Left lobe of liver (tissue), 2 donors: ENCODE measurements at regions not wholly inside any gene's neighbourhood (a gene's known extent, or its start where the extent isn't known, plus 50 kb on each side); places are given as distances from the start of the nearest gene placed in this dataset.
"Not testable (repeated sequence)": the region's sequence is repeated elsewhere in the genome, so short reads cannot be mapped to it uniquely, and the experiment has no call there.

Source experiments
- ATAC-seq: fragments of 200-7000 bp; cut with Tn5 transposase; one replicate; pipeline ENCODE4 v1.9.1; 2020; ENCODE audit warnings: mild to moderate bottlenecking, moderate library complexity
- DNase-seq: peaks from one replicate; pipeline ENCODE4 v3.0.0-alpha.2; 2020; ENCODE audit warnings: low spot score
- donor health status: DM: no; HTN: no; CAD: no; lungs with moderate emphysema.
- donor health status: DM: no; HTN: yes; CAD: no.

DNA sequence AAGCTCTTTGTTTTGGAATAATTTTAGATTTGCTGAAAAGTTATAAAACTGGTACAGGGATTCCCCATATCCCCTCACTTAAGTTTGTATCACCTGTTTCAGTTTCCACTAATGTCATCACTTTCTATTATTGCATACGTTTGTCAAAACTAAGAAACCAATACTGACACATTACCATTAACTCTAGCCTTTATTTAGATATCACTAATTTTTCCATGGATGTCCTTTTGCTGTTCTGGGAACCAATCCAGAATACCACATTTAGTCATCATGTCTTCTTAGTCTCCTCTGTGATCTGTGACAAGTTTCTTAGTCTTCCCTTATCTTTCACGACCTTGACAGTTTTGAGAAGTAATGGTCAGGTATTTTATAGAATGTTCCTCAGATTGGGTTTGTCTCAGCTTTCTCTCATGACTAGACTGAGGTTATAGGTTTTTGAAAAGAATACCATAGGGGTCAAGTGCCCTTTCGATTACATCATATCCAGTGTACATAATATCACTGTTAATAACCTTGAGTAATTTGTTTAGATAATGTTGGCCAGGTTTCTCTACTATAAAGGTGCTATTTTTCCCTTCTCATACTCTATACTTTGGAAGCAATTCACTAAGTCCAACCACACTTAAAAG is 51.9 kb upstream of the NMUR2 start:
- ATAC-seq: no peak
- no peak for DNase-seq

DNA sequence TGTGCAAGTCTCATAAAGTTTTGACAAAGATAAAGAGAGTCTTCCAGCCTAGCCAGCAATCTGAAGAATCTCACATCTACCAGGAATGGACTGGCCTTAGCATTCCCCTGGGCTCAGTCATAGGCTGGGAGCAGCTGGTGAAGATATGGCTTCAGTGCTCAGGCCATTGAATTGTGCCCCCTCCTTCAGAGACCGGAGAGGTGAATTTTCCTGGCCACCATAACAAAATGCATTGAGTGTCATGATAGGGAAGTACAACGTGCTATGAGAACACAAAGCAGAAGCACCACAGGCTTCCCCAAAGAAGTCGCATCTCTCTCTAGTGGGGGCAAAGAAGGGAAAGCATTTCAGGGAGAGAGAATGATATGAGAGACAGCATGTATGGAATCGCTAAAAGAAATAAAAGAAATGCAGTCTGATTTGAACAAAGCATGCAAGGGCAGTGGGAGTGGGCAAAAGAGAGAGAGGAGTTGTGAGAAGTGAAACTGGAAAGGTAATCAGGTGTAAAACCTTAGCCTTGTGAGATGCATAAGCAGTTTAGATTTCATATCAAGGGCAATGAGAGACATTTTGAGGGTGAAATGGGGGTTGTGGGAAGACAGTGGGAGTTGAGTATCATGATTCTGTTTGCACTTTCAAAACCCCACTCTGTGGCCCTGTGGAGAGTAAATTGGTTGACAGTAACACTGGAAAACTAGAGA is 57.1 kb upstream of the NMUR2 start:
- DNase-seq (no peak), ATAC-seq (no peak)

DNA sequence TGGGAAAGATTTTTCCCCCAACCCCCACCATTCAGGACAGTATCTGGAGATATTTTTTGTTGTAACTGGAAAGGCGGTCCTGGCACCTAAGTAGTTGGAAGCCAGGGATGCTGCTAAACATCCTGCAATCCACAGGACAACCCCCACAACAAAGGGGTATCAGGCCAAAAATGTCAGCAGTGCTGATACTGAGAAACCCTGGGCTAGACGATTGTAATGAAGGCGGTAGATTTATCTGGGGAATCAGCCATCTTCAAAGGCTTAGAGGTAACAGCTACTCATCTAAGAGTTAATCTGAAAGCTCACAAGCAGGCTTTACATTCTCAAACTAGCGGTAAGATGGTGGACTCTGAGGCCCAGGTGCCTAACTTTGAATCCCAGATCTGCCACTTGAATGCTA is 59.0 kb upstream of the NMUR2 start:
- DNase-seq (no peak), ATAC-seq (no peak)

DNA sequence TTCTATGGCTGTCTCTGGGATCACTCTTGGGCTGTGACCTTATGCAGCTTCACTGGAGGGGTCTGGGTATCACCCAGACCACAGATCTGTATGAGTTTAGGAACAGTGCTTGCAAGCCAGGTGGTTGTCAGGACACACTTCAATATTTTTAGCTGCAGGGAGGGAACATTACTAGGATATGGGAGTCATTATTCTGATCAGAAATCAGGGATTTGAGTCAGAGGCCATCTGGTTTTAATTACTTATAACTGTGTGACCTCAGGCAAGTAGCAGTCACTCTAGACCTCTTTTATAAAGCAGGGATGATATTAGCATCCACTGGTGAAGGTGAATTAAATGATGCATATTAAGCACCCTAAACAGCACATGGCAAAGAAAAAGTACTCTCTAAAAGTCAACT is 60.1 kb upstream of the NMUR2 start:
- ATAC-seq (no peak), DNase-seq (no peak)

DNA sequence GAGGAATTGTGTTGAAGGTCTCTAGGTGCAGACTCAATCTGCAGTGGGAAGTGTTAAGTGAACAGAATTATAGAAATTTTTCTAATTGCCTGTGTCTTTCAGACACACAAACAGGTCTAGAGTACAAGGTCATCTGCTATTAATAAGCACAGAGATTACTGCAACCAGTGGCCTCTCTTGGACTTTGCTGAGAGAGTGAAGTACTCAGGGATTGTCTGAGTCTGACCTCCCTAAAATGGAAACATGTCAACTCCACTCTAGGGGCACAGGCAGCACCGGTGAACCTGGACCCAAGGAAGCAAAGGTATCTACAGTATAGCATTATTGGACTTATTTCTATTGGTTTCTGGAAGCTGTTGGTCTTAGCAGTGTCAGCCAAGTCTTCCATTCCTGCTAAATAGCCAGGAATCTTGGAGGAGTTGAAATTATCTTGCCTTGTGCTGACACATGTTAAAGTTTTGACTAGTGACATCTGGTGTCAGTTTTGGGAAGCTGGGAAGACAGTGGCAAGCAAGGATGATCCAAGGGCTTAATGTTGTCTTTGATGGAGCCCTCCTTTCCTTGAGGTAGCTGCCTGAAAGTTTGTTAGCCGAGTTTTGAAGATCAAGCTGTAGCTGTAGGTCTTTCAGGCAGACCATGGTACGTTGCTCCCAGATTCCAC is 61.1 kb upstream of the NMUR2 start:
- ATAC-seq (no peak), DNase-seq (no peak)

DNA sequence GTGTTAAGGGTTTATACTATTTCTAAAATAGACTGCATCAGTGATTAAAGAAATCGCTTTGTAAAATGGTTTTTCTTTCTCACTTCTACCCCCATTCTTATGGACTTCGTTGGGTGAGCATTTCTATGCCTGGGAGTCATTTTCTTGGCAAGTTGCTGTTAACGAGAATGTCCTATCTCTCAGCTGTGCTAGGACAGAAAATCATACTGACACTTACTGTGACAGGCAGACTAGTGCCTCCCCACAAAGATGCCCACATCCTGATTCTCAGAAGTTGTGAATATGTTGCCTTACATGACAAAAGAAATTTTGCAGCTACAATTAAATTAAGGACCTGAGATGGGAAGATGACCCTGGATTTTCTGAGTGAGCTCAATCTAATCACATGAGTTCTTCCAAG is 65.1 kb upstream of the NMUR2 start:
- DNase-seq (no peak), ATAC-seq (no peak)

DNA sequence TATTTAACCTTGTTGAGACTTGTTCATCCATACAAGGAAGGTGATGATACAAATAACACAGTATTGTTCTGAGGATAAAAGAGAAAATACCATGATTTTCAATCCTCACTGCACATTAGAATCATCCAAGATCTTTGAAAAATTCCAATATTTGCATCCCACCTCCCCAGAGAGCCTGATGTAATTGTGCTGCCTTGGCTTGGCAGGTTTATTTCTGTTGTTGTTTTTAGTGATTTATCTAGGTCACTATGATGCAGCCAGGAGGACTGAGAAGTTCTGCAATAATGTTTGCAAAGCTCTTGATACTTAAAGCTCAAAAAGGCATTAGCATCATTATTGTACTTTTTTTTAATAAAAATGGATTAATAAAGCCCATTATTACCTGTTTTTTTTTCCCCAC is 67.0 kb upstream of the NMUR2 start:
- ATAC-seq (no peak), DNase-seq (no peak)

DNA sequence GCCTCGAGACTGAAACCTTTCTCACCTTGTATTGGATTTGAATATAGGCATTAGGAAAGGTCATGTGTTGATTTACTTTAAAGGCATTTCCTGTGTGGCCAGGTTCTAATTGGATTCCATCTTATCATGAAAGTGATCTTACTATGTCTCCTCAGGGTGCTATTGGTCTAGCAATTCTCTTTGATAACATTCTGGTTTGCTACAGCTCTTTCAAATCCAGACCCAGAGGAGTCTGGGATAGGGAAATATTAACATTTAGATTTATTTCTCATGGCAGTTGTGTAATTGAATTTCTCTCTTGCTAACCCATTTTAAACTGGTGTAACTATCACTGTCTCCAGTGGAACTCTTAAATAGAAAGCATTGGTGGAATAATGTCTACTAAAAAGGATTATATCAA is 69.9 kb upstream of the NMUR2 start:
- DNase-seq (no peak), ATAC-seq (no peak)

DNA sequence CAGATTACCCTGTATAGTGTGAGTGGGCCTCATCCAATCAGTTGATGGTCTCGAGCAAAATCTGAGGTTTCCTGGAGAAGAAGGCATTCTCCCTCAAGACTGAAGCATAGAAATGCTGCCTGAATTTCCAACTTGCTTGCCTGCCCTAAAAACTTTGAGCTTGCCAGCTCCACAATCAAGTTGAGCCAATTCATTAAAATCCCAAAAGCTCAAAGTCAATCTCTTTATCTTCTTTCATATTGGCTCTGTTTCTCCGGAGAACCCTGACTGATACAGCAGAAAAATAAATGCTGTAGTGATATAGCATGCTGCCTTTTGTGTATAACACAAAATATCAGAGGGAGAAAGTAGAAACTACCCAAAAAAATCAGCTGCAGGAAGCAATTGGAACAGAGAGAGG is 72.5 kb upstream of the NMUR2 start:
- DNase-seq: no peak
- no peak for ATAC-seq

DNA sequence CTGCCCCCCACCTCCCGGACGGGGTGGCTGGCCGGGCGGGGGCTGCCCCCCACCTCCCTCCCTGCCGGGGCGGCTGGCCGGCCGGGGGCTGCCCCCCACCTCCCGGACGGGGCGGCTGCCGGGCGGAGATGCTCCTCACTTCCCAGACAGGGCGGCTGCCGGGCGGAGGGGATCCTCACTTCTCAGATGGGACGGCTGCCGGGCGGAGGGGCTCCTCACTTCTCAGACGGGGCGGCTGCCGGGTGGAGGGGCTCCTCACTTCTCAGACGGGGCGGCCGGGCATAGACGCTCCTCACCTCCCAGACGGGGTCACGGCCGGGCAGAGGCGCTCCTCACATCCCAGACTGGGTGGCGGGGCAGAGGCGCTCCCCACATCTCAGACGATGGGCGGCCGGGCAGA is 74.8 kb upstream of the NMUR2 start:
- not testable (repeated sequence) for ATAC-seq, DNase-seq

DNA sequence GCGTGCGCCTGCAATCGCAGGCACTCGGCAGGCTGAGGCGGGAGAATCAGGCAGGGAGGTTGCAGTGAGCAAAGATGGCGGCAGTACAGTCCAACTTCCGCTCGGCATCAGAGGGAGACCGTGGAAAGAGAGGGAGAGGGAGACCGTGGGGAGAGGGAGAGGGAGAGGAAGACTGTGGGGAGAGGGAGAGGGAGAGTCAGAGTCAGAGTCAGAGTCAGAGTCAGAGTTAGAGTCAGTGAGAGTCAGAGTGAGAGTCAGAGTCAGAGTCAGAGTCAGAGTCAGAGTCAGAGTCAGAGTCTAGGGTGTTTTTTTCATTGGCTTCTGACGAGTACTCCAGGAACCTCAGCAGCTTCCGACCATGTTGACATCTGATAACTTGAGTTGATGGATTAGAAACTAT is 75.6 kb upstream of the NMUR2 start:
- not testable (repeated sequence) for ATAC-seq, DNase-seq

DNA sequence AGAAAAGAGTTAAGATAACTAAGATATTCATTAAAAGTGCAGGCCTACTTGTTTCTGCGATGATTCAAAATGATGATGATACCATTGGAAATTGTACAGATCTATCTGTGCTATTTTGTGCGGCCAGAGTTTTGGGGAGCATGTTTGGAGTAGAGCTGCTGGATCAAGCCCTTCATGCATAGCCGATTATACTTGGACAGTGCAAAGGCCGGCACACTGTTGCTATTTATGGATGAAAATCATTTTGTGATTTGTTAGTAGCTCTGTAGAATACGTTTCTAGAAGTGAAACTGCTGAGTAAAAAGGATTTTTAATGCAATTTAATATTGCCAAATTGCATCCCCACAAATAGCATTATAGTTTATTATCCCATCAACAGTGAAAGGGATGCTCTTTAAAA is 82.1 kb upstream of the NMUR2 start:
- DNase-seq (no peak), ATAC-seq (no peak)

DNA sequence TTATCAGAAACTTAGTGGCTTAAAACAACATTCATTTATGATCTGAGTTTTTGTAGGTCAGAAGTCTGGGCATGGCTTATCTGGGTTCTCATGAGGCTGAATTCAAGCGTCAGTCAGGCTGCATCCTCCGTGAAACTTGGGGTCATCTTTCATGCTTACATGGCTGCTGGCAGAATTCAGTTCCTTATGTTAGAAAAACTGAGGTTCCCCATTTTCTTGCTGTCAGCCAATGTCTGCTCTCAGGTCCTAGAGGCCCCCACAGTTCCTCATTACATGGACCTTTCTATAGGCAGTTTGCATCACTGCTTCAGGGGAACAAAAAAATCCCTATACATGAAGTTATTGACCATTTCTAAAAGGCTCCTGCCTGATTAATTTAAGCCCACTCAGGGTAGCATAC is 83.8 kb upstream of the NMUR2 start:
- ATAC-seq (no peak), DNase-seq (no peak)

DNA sequence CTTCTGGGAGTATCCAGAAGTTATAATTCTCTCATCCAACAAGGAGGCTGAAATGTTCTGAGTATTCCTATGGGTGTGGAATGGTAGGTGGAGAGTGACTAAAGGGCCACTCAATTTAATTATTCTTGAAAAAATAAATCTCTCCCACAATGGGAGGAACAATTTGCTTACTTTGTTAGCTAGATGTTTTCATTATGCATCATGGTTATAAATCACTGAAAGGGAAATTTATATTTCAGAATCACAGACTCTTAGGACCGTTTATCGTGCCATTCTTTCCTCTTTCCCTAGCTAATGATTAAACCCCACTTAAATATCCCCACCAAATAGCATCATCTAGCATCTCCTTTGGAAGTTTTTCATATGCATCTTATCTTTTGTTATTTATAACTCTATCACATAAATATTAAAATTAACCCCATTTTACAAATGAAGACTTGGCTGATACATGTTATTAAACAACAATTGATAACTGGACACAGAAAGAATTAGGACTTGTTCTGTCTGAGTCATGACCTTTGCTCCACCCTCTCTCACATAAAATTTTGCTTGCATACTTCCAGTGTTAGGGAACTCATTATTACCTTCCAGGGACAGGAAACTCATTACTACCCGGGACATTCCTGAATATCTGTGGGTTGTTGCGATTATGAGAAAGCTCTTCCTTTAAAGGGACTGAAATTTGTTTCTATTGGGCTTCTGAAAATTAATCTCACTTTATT is 94.9 kb upstream of the NMUR2 start:
- ATAC-seq (no peak), DNase-seq (no peak)

DNA sequence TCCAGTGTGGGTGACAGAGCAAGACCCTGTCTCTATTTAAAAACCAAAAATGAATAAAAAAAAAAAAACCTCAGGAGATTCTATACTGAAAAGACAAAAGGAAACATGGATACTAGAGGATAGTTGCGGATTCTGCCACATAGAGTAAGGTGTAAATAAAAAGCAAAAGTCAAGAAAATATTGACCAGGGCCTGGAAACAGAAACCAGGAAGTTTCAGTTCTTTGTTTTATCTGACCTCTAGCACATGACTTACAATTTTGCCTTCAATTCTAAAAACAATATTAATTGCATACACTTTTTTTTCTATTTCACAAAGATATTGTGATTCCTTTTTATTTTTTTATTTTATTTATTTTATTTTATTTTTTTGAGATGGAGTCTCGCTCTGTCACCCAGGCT is 96.2 kb upstream of the NMUR2 start:
- ATAC-seq: no peak
- DNase-seq: no peak

DNA sequence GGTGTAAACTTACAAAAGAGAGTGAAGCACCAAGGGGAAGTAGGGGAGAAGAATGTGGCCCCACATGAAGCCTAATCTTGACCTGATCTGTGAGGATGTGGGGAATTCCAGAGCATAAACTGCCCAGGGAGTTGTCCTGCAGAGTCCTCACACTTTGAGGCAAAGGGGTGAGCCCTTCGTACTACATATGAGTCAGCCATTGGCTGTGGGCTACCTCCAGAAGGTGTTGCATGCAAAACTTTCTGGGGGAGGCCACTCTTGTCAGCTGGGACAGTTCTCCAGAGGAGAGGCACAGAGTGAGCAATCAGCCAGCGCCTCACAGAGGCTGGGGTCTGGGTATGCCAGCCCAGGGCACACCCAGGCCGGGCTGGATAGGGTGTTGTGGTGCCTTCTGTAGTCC is 98.1 kb upstream of the NMUR2 start:
- ATAC-seq (no peak), DNase-seq (no peak)

DNA sequence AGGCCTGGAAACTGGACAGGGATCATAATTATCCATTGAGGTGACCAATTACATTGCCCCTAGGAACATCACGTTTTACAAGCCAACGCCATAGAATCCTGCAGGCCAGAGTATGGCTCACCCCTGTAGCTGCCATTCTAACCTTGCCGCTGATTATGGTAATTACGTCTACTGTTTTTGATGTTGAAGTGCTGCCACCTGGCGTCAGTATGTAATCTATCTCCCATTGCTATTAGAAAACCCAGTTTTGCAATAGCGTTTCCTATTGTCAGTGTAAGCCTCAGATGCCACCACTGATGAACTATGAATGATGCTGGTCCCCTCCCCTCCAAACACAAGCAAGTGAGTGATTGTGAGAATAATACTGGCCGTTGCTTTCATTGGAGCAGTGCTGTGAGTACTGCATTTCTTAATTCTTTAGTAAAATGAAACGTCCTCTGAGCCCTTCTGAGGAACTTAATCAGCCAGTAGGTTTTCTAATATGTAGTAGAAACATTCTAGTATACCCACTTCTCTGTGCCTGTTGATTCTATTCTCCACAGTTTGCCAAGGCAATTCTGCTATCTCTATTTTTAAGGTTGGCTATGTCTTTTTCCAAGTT is 100.5 kb upstream of the NMUR2 start:
- DNase-seq (no peak), ATAC-seq (peak; percentile 93)

DNA sequence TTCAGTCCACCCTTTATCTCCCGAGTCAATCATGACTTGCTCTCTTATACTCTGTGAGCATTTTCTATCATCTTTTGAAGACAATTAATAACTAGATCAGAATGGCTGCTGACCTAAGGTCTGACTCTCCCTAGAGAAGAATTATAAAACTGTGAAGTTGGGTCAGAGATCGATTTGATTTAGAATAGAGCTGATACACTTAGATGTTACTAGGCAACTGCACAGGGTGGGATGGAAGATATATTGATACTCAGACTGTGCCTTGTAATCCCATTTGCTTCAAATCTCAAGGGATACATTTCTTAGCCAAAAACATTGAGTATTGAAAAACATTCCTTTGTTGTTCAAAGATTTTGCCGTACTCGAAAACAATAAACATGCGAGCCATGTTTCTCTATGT is 106.0 kb upstream of the NMUR2 start:
- ATAC-seq (no peak), DNase-seq (no peak)

DNA sequence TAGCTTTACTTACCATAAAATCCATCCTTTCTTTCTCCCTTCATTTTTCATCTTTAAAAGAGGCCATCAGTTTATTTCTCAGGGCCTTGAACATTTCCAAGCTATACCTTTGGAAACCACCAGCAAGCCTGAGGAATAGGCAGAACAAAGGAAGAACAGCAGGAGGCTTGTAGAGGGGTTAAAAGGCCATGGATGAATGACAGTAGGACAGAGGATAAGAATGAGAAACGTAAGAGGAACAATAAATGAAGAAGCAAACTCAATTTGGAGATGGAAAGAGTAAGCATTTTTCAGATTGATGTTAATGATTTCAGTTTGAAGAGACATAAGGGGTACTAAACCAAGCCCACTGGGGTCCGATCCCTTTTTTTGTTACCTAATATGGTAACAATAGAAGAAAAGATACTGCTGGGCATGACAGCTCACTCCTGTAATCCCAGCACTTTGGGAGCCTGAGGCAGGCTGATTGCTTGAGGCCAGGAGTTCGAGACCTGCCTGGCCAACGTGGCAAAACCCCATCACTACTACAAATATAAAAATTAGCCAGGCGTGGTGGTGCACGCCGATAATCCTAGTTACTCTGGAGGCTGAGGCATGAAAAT is 106.6 kb upstream of the NMUR2 start:
- ATAC-seq: no peak
- DNase-seq: no peak

DNA sequence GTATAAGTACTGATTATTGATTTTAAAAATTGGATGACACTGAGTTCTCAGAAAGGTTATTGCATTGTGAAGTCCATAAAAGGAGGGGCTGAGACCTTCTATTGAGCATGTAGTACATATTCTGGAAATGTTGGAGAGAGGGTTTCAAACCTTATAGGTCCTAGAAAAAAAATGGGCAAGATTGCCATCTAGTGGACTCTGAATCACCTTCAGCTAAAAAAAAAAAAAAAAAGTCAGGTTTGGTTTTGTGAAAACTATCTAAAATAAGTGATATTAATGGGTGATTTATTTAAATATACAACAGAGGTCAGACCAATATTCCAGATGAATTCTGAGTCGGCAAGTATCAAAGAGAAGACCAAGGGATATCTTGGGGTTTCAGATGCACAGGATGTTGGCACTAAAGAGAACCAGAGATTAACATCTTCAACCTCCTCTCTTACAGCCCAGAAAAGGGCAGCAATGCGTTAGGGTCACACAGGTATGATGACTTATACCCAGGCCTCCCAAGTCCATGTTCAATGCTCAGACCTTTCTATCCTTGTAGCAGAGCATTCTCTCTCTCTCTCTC is 109.8 kb upstream of the NMUR2 start:
- DNase-seq (no peak), ATAC-seq (peak; percentile 58)

DNA sequence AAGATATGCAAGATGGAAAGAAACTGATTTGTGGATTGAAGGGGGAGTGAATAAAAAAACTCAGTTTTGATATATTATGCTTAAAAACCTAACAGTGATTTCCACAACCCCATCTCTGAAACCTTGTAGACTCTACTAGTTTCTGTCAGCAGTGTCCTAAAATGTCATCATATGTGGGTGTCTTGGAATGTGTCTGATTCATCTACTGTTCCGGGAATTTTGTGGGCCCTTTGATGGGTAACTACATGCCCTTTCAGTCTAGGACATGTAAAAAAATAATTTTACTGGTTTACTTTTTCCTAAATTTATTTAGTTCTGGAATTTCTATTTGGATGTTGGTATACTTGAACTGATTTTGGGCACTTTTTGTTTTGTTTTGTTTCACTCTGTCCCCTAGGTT is 118.9 kb upstream of the NMUR2 start:
- no peak for ATAC-seq
- DNase-seq: no peak
